ENCODE measurements at regions not wholly inside any gene's neighbourhood (a gene's known extent, or its start where the extent isn't known, plus 50 kb on each side); places are given as distances from the start of the nearest gene placed in this dataset.

- H3K36me3 ChIP-seq (ENCODE audit: control insufficient read depth, insufficient read depth, low read length) = no peaks in the 10 kb centered on the region
- H3K27ac ChIP-seq (ENCODE audit: low read length) = no peak overlapping the region
- H3K9me3 ChIP-seq (replicated peaks; ENCODE audit: control insufficient read depth, low read depth, low read length) = no peaks in the 10 kb centered on the region
- WGBS (ENCODE audit: insufficient coverage) = 10% methylated on average over 26 of the region's 34 CpGs
- peaks cover 2% of the 10 kb centered on the region for H3K27me3 ChIP-seq (ENCODE audit: control insufficient read depth, insufficient read depth, low read length)
- peak overlapping the region; percentile 35 for H3K4me3 ChIP-seq (ENCODE audit: low read length)
- peak; percentile 81 for DNase-seq
- peaks cover 7% of the 10 kb centered on the region for H3K4me1 ChIP-seq (ENCODE audit: control insufficient read depth, insufficient read depth, low read length)
These were observed 146.8 kb downstream of the SH3BGRL2 start for GRCh38 chr6:79777713-79778579.

GRCh38 chr6:79776076-79776475 is 144.9 kb downstream of the SH3BGRL2 start:
- H3K27ac ChIP-seq (ENCODE audit: low read length) = no peak overlapping the region
- 0% methylated on average over 1 of the region's 2 CpGs for WGBS (ENCODE audit: insufficient coverage)
- peaks cover 7% of the 10 kb centered on the region for H3K4me1 ChIP-seq (ENCODE audit: control insufficient read depth, insufficient read depth, low read length)
- H3K27me3 ChIP-seq (ENCODE audit: control insufficient read depth, insufficient read depth, low read length) = peaks cover 2% of the 10 kb centered on the region
- H3K4me3 ChIP-seq (ENCODE audit: low read length) = no peak overlapping the region
- no peaks in the 10 kb centered on the region for H3K9me3 ChIP-seq (replicated peaks; ENCODE audit: control insufficient read depth, low read depth, low read length)
- H3K36me3 ChIP-seq (ENCODE audit: control insufficient read depth, insufficient read depth, low read length) = no peaks in the 10 kb centered on the region
- no peak for DNase-seq

- WGBS (ENCODE audit: insufficient coverage) = 90% methylated on average over 2 of the region's 3 CpGs
- no peak for DNase-seq
- no peak overlapping the region for H3K27ac ChIP-seq (ENCODE audit: low read length)
- H3K9me3 ChIP-seq (replicated peaks; ENCODE audit: control insufficient read depth, low read depth, low read length) = no peaks in the 10 kb centered on the region
- H3K27me3 ChIP-seq (ENCODE audit: control insufficient read depth, insufficient read depth, low read length) = peaks cover 2% of the 10 kb centered on the region
- H3K36me3 ChIP-seq (ENCODE audit: control insufficient read depth, insufficient read depth, low read length) = no peaks in the 10 kb centered on the region
- peaks cover 7% of the 10 kb centered on the region for H3K4me1 ChIP-seq (ENCODE audit: control insufficient read depth, insufficient read depth, low read length)
- H3K4me3 ChIP-seq (ENCODE audit: low read length) = no peak overlapping the region
These were observed 144.1 kb downstream of the SH3BGRL2 start for GRCh38 chr6:79775222-79775621.

GRCh38 chr6:79764747-79765146 is 133.6 kb downstream of the SH3BGRL2 start:
- Histone ChIP-seq H3K4me1 (ENCODE audit: control insufficient read depth, insufficient read depth, low read length) (no peaks in the 10 kb centered on the region), H3K27ac (ENCODE audit: low read length) (no peak overlapping the region), H3K9me3 (replicated peaks; ENCODE audit: control insufficient read depth, low read depth, low read length) (peaks cover 9% of the 10 kb centered on the region), H3K4me3 (ENCODE audit: low read length) (no peak overlapping the region), H3K27me3 (ENCODE audit: control insufficient read depth, insufficient read depth, low read length) (no peaks in the 10 kb centered on the region), H3K36me3 (ENCODE audit: control insufficient read depth, insufficient read depth, low read length) (no peaks in the 10 kb centered on the region)
- DNase-seq = no peak
- 89% methylated on average over 5 of the region's 8 CpGs for WGBS (ENCODE audit: insufficient coverage)

- H3K27ac ChIP-seq (ENCODE audit: low read length) = no peak overlapping the region
- no peaks in the 10 kb centered on the region for H3K27me3 ChIP-seq (ENCODE audit: control insufficient read depth, insufficient read depth, low read length)
- H3K36me3 ChIP-seq (ENCODE audit: control insufficient read depth, insufficient read depth, low read length) = no peaks in the 10 kb centered on the region
- peaks cover 5% of the 10 kb centered on the region for H3K9me3 ChIP-seq (replicated peaks; ENCODE audit: control insufficient read depth, low read depth, low read length)
- no peaks in the 10 kb centered on the region for H3K4me1 ChIP-seq (ENCODE audit: control insufficient read depth, insufficient read depth, low read length)
- no peak overlapping the region for H3K4me3 ChIP-seq (ENCODE audit: low read length)
- no peak for DNase-seq
- 60% methylated on average over 1 of the region's 2 CpGs for WGBS (ENCODE audit: insufficient coverage)
These were observed 132.2 kb downstream of the SH3BGRL2 start for GRCh38 chr6:79763301-79763700.

- Histone ChIP-seq H3K9me3 (replicated peaks; ENCODE audit: control insufficient read depth, low read depth, low read length) (peaks cover 5% of the 10 kb centered on the region), H3K36me3 (ENCODE audit: control insufficient read depth, insufficient read depth, low read length) (no peaks in the 10 kb centered on the region), H3K4me1 (ENCODE audit: control insufficient read depth, insufficient read depth, low read length) (no peaks in the 10 kb centered on the region), H3K4me3 (ENCODE audit: low read length) (no peak overlapping the region), H3K27ac (ENCODE audit: low read length) (no peak overlapping the region), H3K27me3 (ENCODE audit: control insufficient read depth, insufficient read depth, low read length) (no peaks in the 10 kb centered on the region)
- 0% methylated on average over 1 of the region's 3 CpGs for WGBS (ENCODE audit: insufficient coverage)
- DNase-seq = no peak
These were observed 131.2 kb downstream of the SH3BGRL2 start for GRCh38 chr6:79762370-79762769.

- no peak overlapping the region for H3K27ac ChIP-seq (ENCODE audit: low read length)
- no peaks in the 10 kb centered on the region for H3K27me3 ChIP-seq (ENCODE audit: control insufficient read depth, insufficient read depth, low read length)
- H3K4me1 ChIP-seq (ENCODE audit: control insufficient read depth, insufficient read depth, low read length) = no peaks in the 10 kb centered on the region
- DNase-seq = no peak
- H3K36me3 ChIP-seq (ENCODE audit: control insufficient read depth, insufficient read depth, low read length) = no peaks in the 10 kb centered on the region
- H3K9me3 ChIP-seq (replicated peaks; ENCODE audit: control insufficient read depth, low read depth, low read length) = no peaks in the 10 kb centered on the region
- no CpG with 5 or more reads among the region's 2 CpGs for WGBS (ENCODE audit: insufficient coverage)
- no peak overlapping the region for H3K4me3 ChIP-seq (ENCODE audit: low read length)
These were observed 125.4 kb downstream of the SH3BGRL2 start for GRCh38 chr6:79756496-79756895.

GRCh38 chr6:79755967-79756366 is 124.8 kb downstream of the SH3BGRL2 start:
- peak; percentile 42 for DNase-seq
- 63% methylated on average over 1 of the region's 4 CpGs for WGBS (ENCODE audit: insufficient coverage)
- Histone ChIP-seq H3K4me1 (ENCODE audit: control insufficient read depth, insufficient read depth, low read length) (no peaks in the 10 kb centered on the region), H3K4me3 (ENCODE audit: low read length) (no peak overlapping the region), H3K27ac (ENCODE audit: low read length) (no peak overlapping the region), H3K9me3 (replicated peaks; ENCODE audit: control insufficient read depth, low read depth, low read length) (no peaks in the 10 kb centered on the region), H3K27me3 (ENCODE audit: control insufficient read depth, insufficient read depth, low read length) (no peaks in the 10 kb centered on the region), H3K36me3 (ENCODE audit: control insufficient read depth, insufficient read depth, low read length) (no peaks in the 10 kb centered on the region)
